Trophoblast cell (in vitro differentiated cells and primary cell): ENCODE measurements at regions not wholly inside any gene's neighbourhood (a gene's known extent, or its start where the extent isn't known, plus 50 kb on each side); places are given as distances from the start of the nearest gene placed in this dataset.

Experiments used
- DNase-seq, 2 donors: peaks; one replicate each; pipeline ENCODE4 v3.0.0-alpha.2; 2016
- H2AFZ ChIP-seq: 2 replicates; pipeline ENCODE4 v1.6.1; 2013; ENCODE audit warnings: low read length, moderate library complexity, mild to moderate bottlenecking; ENCODE audit not compliant: insufficient read depth, poor library complexity
- H2AK5ac ChIP-seq: 2 replicates; pipeline ENCODE4 v1.6.1; 2013; ENCODE audit warnings: mild to moderate bottlenecking, low read length
- H2BK120ac ChIP-seq: 2 replicates; pipeline ENCODE4 v1.6.1; 2013; ENCODE audit warnings: low read length, mild to moderate bottlenecking, moderate library complexity; ENCODE audit not compliant: insufficient read depth, poor library complexity
- H2BK12ac ChIP-seq: 2 replicates; pipeline ENCODE4 v1.6.1; 2013; ENCODE audit warnings: mild to moderate bottlenecking, low read length, moderate library complexity
- H2BK5ac ChIP-seq: 2 replicates; pipeline ENCODE4 v1.6.1; 2013; ENCODE audit warnings: low read length, low read depth, moderate library complexity, mild to moderate bottlenecking; ENCODE audit not compliant: poor library complexity
- H3K14ac ChIP-seq: 2 replicates; pipeline ENCODE4 v1.6.1; 2013; ENCODE audit warnings: mild to moderate bottlenecking, low read length
- H3K18ac ChIP-seq: 2 replicates; pipeline ENCODE4 v1.6.1; 2013; ENCODE audit warnings: mild to moderate bottlenecking, low read length
- H3K23ac ChIP-seq: 2 replicates; pipeline ENCODE4 v1.6.1; 2013; ENCODE audit warnings: low read length
- H3K27ac ChIP-seq: 2 replicates; pipeline ENCODE4 v1.5.1; 2013; ENCODE audit warnings: low read depth, mild to moderate bottlenecking, inconsistent platforms, low read length, moderate library complexity
- H3K27me3 ChIP-seq: 2 replicates; pipeline ENCODE4 v1.6.1; 2013; ENCODE audit warnings: inconsistent platforms, mild to moderate bottlenecking, low read length, moderate library complexity; ENCODE audit not compliant: insufficient read depth
- H3K36me3 ChIP-seq, 2 experiments: 1 replicate in 1 of 2; 2 replicates in 1 of 2; pipeline ENCODE4 v1.6.1; 2013; ENCODE audit warnings: low read length in 2 of 2, mild to moderate bottlenecking in 2 of 2, moderate library complexity in 1 of 2; ENCODE audit not compliant: insufficient read depth in 2 of 2, control insufficient read depth in 1 of 2
- H3K4ac ChIP-seq: 2 replicates; pipeline ENCODE4 v1.6.1; 2013; ENCODE audit warnings: low read depth, mild to moderate bottlenecking, low read length, moderate library complexity
- H3K4me1 ChIP-seq, 2 experiments: 1 replicate in 1 of 2; 2 replicates in 1 of 2; pipeline ENCODE4 v1.6.1; 2013; ENCODE audit warnings: low read length in 2 of 2, mild to moderate bottlenecking in 2 of 2, moderate library complexity in 1 of 2; ENCODE audit not compliant: insufficient read depth in 2 of 2, control insufficient read depth in 1 of 2
- H3K4me2 ChIP-seq: 2 replicates; pipeline ENCODE4 v1.6.1; 2013; ENCODE audit warnings: inconsistent platforms, mild to moderate bottlenecking, low read length, moderate library complexity
- H3K4me3 ChIP-seq: 2 replicates; pipeline ENCODE4 v1.5.1; 2013; ENCODE audit warnings: mild to moderate bottlenecking, low read depth, low read length, inconsistent platforms
- H3K79me1 ChIP-seq: one replicate; pipeline ENCODE4 v1.6.1; 2013; ENCODE audit warnings: low read length
- H3K79me2 ChIP-seq: 2 replicates; pipeline ENCODE4 v1.6.1; 2013; ENCODE audit warnings: low read length, mild to moderate bottlenecking; ENCODE audit not compliant: control insufficient read depth, insufficient read depth, poor library complexity
- H3K9ac ChIP-seq: 2 replicates; pipeline ENCODE4 v1.6.1; 2013; ENCODE audit warnings: mild to moderate bottlenecking, low read length
- H3K9me3 ChIP-seq: 2 replicates; pipeline ENCODE4 v1.6.1; 2013; ENCODE audit warnings: low read depth, mild to moderate bottlenecking, control low read depth, inconsistent platforms, low read length; ENCODE audit not compliant: insufficient read depth
- H4K12ac ChIP-seq: 2 replicates; pipeline ENCODE4 v1.6.1; 2013; ENCODE audit warnings: low read depth, mild to moderate bottlenecking, low read length, moderate library complexity
- H4K8ac ChIP-seq: 2 replicates; pipeline ENCODE4 v1.6.1; 2013; ENCODE audit warnings: low read depth, mild to moderate bottlenecking, low read length, moderate library complexity
- H4K91ac ChIP-seq: one replicate; pipeline ENCODE4 v1.6.1; 2013; ENCODE audit warnings: low read depth, mild to moderate bottlenecking, low read length, moderate library complexity
- WGBS: extraction: QIAGEN DNeasy Blood & Tissue Kit; methylation state at CpG from one replicate; pipeline ENCODE4 v1.1.7; 2013; ENCODE audit warnings: missing lambda C conversion rate; ENCODE audit not compliant: insufficient read length, insufficient coverage; ENCODE audit errors: extremely low coverage; 5-methylcytosine and 5-hydroxymethylcytosine counted together

- H2AK5ac ChIP-seq, result no peak overlapping the region
- H3K9ac ChIP-seq, result no peak overlapping the region
- no peak overlapping the region for H3K27ac ChIP-seq
- no peak overlapping the region for H4K12ac ChIP-seq
- no peak overlapping the region for H2BK120ac ChIP-seq
- no peak overlapping the region for H3K18ac ChIP-seq
- DNase-seq, result no peak
- no peak overlapping the region for H2AFZ ChIP-seq
- H2BK12ac ChIP-seq, result no peak overlapping the region
- H2BK5ac ChIP-seq, result no peak overlapping the region
- H3K79me1 ChIP-seq, result no peaks in the 10 kb centered on the region
- no peak overlapping the region for H3K4me2 ChIP-seq
- no peaks in the 10 kb centered on the region for H3K36me3 ChIP-seq
- no peak overlapping the region for H3K4ac ChIP-seq
- H3K27me3 ChIP-seq, result no peaks in the 10 kb centered on the region
- WGBS, result no CpG with 5 or more reads among the region's 4 CpGs
- H4K91ac ChIP-seq, result no peak overlapping the region
- H4K8ac ChIP-seq, result no peak overlapping the region
- no peaks in the 10 kb centered on the region for H3K4me1 ChIP-seq
- H3K14ac ChIP-seq, result no peak overlapping the region
- H3K23ac ChIP-seq, result no peak overlapping the region
- H3K4me3 ChIP-seq, result no peak overlapping the region
- peaks cover 3% of the 10 kb centered on the region for H3K9me3 ChIP-seq
- H3K79me2 ChIP-seq, result no peaks in the 10 kb centered on the region
Measured at GRCh38 chr6:104349191-104349590, 510.5 kb downstream of the HACE1 start.

- H4K8ac ChIP-seq, result no peak overlapping the region
- H3K79me2 ChIP-seq, result no peaks in the 10 kb centered on the region
- H4K12ac ChIP-seq, result no peak overlapping the region
- no peak overlapping the region for H3K4me3 ChIP-seq
- no peak overlapping the region for H3K23ac ChIP-seq
- no peaks in the 10 kb centered on the region for H3K27me3 ChIP-seq
- no peak overlapping the region for H3K4me2 ChIP-seq
- no peak overlapping the region for H3K9ac ChIP-seq
- H2AFZ ChIP-seq, result no peak overlapping the region
- no peak overlapping the region for H3K18ac ChIP-seq
- no CpG with 5 or more reads among the region's 2 CpGs for WGBS
- H3K9me3 ChIP-seq, result peaks cover 4% of the 10 kb centered on the region
- no peak overlapping the region for H4K91ac ChIP-seq
- H3K27ac ChIP-seq, result no peak overlapping the region
- no peaks in the 10 kb centered on the region for H3K36me3 ChIP-seq
- no peak for DNase-seq
- H3K79me1 ChIP-seq, result no peaks in the 10 kb centered on the region
- H3K14ac ChIP-seq, result no peak overlapping the region
- H2BK120ac ChIP-seq, result no peak overlapping the region
- H2AK5ac ChIP-seq, result no peak overlapping the region
- H2BK5ac ChIP-seq, result no peak overlapping the region
- no peak overlapping the region for H2BK12ac ChIP-seq
- H3K4ac ChIP-seq, result no peak overlapping the region
- H3K4me1 ChIP-seq, result no peaks in the 10 kb centered on the region
Measured at GRCh38 chr6:104344223-104344622, 515.5 kb downstream of the HACE1 start.

GRCh38 chr6:104332364-104332763 lies 527.4 kb downstream of the HACE1 start:
- H3K79me2 ChIP-seq, result no peaks in the 10 kb centered on the region
- no CpG with 5 or more reads among the region's 4 CpGs for WGBS
- H3K79me1 ChIP-seq, result no peaks in the 10 kb centered on the region
- no peak overlapping the region for H2BK5ac ChIP-seq
- no peak overlapping the region for H2AFZ ChIP-seq
- H3K27ac ChIP-seq, result no peak overlapping the region
- no peak overlapping the region for H3K23ac ChIP-seq
- H3K4me1 ChIP-seq, result no peaks in the 10 kb centered on the region
- no peak overlapping the region for H4K91ac ChIP-seq
- H4K12ac ChIP-seq, result no peak overlapping the region
- no peaks in the 10 kb centered on the region for H3K9me3 ChIP-seq
- no peak overlapping the region for H3K4me2 ChIP-seq
- H3K36me3 ChIP-seq, result no peaks in the 10 kb centered on the region
- H3K27me3 ChIP-seq, result no peaks in the 10 kb centered on the region
- no peak overlapping the region for H4K8ac ChIP-seq
- H3K9ac ChIP-seq, result no peak overlapping the region
- H3K14ac ChIP-seq, result no peak overlapping the region
- H3K4ac ChIP-seq, result no peak overlapping the region
- no peak overlapping the region for H2AK5ac ChIP-seq
- no peak overlapping the region for H3K4me3 ChIP-seq
- DNase-seq, result no peak
- H2BK12ac ChIP-seq, result no peak overlapping the region
- H3K18ac ChIP-seq, result no peak overlapping the region
- no peak overlapping the region for H2BK120ac ChIP-seq

- H3K14ac ChIP-seq, result no peak overlapping the region
- no peak overlapping the region for H3K4me3 ChIP-seq
- peak in 1 of 2 donors; percentile 9 for DNase-seq
- H2BK5ac ChIP-seq, result no peak overlapping the region
- H3K4me1 ChIP-seq, result no peaks in the 10 kb centered on the region
- H3K27ac ChIP-seq, result no peak overlapping the region
- no peak overlapping the region for H3K4ac ChIP-seq
- no peak overlapping the region for H3K9ac ChIP-seq
- H2AFZ ChIP-seq, result no peak overlapping the region
- no peak overlapping the region for H2BK12ac ChIP-seq
- H3K9me3 ChIP-seq, result no peaks in the 10 kb centered on the region
- H3K36me3 ChIP-seq, result no peaks in the 10 kb centered on the region
- H4K12ac ChIP-seq, result no peak overlapping the region
- no peak overlapping the region for H3K4me2 ChIP-seq
- no peak overlapping the region for H2BK120ac ChIP-seq
- H3K27me3 ChIP-seq, result no peaks in the 10 kb centered on the region
- WGBS, result no CpG with 5 or more reads among the region's 7 CpGs
- no peak overlapping the region for H3K23ac ChIP-seq
- H3K79me2 ChIP-seq, result no peaks in the 10 kb centered on the region
- no peak overlapping the region for H2AK5ac ChIP-seq
- no peak overlapping the region for H4K8ac ChIP-seq
- H3K79me1 ChIP-seq, result no peaks in the 10 kb centered on the region
- H3K18ac ChIP-seq, result no peak overlapping the region
- no peak overlapping the region for H4K91ac ChIP-seq
Measured at GRCh38 chr6:104326173-104327001, 533.3 kb downstream of the HACE1 start.
